ENCODE measurements at regions not wholly inside any gene's neighbourhood (a gene's known extent, or its start where the extent isn't known, plus 50 kb on each side); places are given as distances from the start of the nearest gene placed in this dataset.

GRCh38 chr13:107854880-107855279 is 360.5 kb downstream of the LIG4 start:
- no peak for TF ChIP-seq CTCF (IDR thresholded peaks at IDR 0.05 in 2 of 3, conservative IDR thresholded peaks at IDR 0.05 in 1 of 3; ENCODE audit: borderline replicate concordance in 1 of 3, insufficient read depth in 1 of 3, low read depth in 2 of 3, low read length in 2 of 3)
- no peak for TF ChIP-seq EZH2phosphoT487 (IDR thresholded peaks at IDR 0.05; ENCODE audit: borderline replicate concordance)
- TF ChIP-seq EGR1 (IDR thresholded peaks at IDR 0.05; ENCODE audit: low read depth), result no peak
- no peak for TF ChIP-seq ATF3 (IDR thresholded peaks at IDR 0.05)
- no peak for TF ChIP-seq JUND (IDR thresholded peaks at IDR 0.05)
- TF ChIP-seq FOSL1 (IDR thresholded peaks at IDR 0.05; ENCODE audit: low read depth), result no peak
- no peak for TF ChIP-seq MAX (IDR thresholded peaks at IDR 0.05)
- no peak for TF ChIP-seq POLR2A (IDR thresholded peaks at IDR 0.05; ENCODE audit: borderline replicate concordance, extremely low read depth, insufficient read depth, insufficient read length)
- TF ChIP-seq REST (IDR thresholded peaks at IDR 0.05; ENCODE audit: low read depth), result no peak
- TF ChIP-seq SIN3A (IDR thresholded peaks at IDR 0.05; ENCODE audit: low read depth), result no peak
- TF ChIP-seq POLR2AphosphoS5 (IDR thresholded peaks at IDR 0.05; ENCODE audit: low read depth, low read length), result no peak
- no peak for TF ChIP-seq EZH2 (IDR thresholded peaks at IDR 0.05)
